Liver (tissue), 8 donors: ENCODE measurements at regions not wholly inside any gene's neighbourhood (a gene's known extent, or its start where the extent isn't known, plus 50 kb on each side); places are given as distances from the start of the nearest gene placed in this dataset.
"Not testable (repeated sequence)": the region's sequence is repeated elsewhere in the genome, so short reads cannot be mapped to it uniquely, and the experiment has no call there.

Source experiments
- DNase-seq: peaks from one replicate; pipeline ENCODE4 v3.0.0-alpha.2; 2017; ENCODE audit warnings: low spot score
- H3K27ac ChIP-seq, 2 donors: one replicate each; pipeline ENCODE4 v1.7.0; 2013; ENCODE audit warnings: inconsistent platforms in 2 of 2, low read length in 2 of 2, control low read depth in 1 of 2, low read depth in 1 of 2, mild to moderate bottlenecking in 1 of 2
- H3K27me3 ChIP-seq, 4 donors: one replicate each; pipeline versions ENCODE4 v1.6.1 to v1.7.0; 2013; ENCODE audit warnings: low read length in 3 of 4, inconsistent platforms in 1 of 4, mild to moderate bottlenecking in 1 of 4, moderate library complexity in 1 of 4; ENCODE audit not compliant: control insufficient read depth in 4 of 4, insufficient read depth in 4 of 4
- H3K36me3 ChIP-seq, 4 donors: one replicate each; pipeline versions ENCODE4 v1.6.1 to v1.7.0; 2013; ENCODE audit warnings: low read length in 3 of 4, mild to moderate bottlenecking in 3 of 4, low read depth in 1 of 4, moderate library complexity in 1 of 4; ENCODE audit not compliant: control insufficient read depth in 4 of 4, insufficient read depth in 3 of 4
- H3K4me1 ChIP-seq, 4 donors: one replicate each; pipeline versions ENCODE4 v1.6.1 to v1.7.0; 2013; ENCODE audit warnings: low read length in 3 of 4, mild to moderate bottlenecking in 3 of 4, moderate library complexity in 1 of 4; ENCODE audit not compliant: control insufficient read depth in 4 of 4, insufficient read depth in 4 of 4
- H3K4me3 ChIP-seq, 3 donors: one replicate each; pipeline versions ENCODE4 v1.6.1 to v1.7.0; 2013; ENCODE audit warnings: low read length in 3 of 3, control low read depth in 1 of 3, low read depth in 1 of 3, mild to moderate bottlenecking in 1 of 3
- H3K9ac ChIP-seq, 2 donors: one replicate each; pipeline ENCODE4 v1.7.0; 2013; ENCODE audit warnings: low read length in 2 of 2, mild to moderate bottlenecking in 2 of 2, moderate library complexity in 2 of 2, control low read depth in 1 of 2, low read depth in 1 of 2
- H3K9me3 ChIP-seq, 4 donors: one replicate each; pipeline versions ENCODE4 v1.6.1 to v1.7.0; 2013; ENCODE audit warnings: low read length in 3 of 4; ENCODE audit not compliant: control insufficient read depth in 4 of 4
- ATF3 ChIP-seq: IDR thresholded peaks from 2 replicates; pipeline ENCODE4 v1.6.1; 2016; ENCODE audit warnings: antibody characterized with exemption
- CTCF ChIP-seq: fragments of 150-350 bp; IDR thresholded peaks from 2 replicates; pipeline ENCODE4 v1.5.1; 2017; ENCODE audit warnings: improper control_type of control experiment, low read depth, low read length; ENCODE audit not compliant: missing input control
- EGR1 ChIP-seq, 2 donors: IDR thresholded peaks; 2 replicates each; pipeline ENCODE4 v1.6.1; 2016 to 2018; ENCODE audit warnings: antibody characterized with exemption in 2 of 2, low read depth in 2 of 2
- FOXA1 ChIP-seq: IDR thresholded peaks from 2 replicates; pipeline ENCODE4 v1.6.1; 2016; ENCODE audit warnings: antibody characterized with exemption
- FOXA2 ChIP-seq: IDR thresholded peaks from 2 replicates; pipeline ENCODE4 v1.6.1; 2016; ENCODE audit warnings: antibody characterized with exemption
- GABPA ChIP-seq, 2 donors: IDR thresholded peaks in 1 of 2; conservative IDR thresholded peaks in 1 of 2; 2 replicates each; pipeline ENCODE4 v1.6.1; 2016; ENCODE audit warnings: antibody characterized with exemption in 2 of 2, mild to moderate bottlenecking in 1 of 2, moderate library complexity in 1 of 2
- HNF4A ChIP-seq, 2 donors: conservative IDR thresholded peaks; 2 replicates each; pipeline ENCODE4 v1.6.1; 2016; ENCODE audit warnings: antibody characterized with exemption in 2 of 2, mild to moderate bottlenecking in 2 of 2
- HNF4G ChIP-seq: IDR thresholded peaks from 2 replicates; pipeline ENCODE4 v1.6.1; 2016; ENCODE audit warnings: antibody characterized with exemption
- JUND ChIP-seq, 2 donors: IDR thresholded peaks; 2 replicates each; pipeline ENCODE4 v1.6.1; 2016; ENCODE audit warnings: antibody characterized with exemption in 2 of 2
- MAX ChIP-seq: IDR thresholded peaks from 2 replicates; pipeline ENCODE4 v1.6.1; 2016; ENCODE audit warnings: antibody characterized with exemption
- NR2F2 ChIP-seq: IDR thresholded peaks from 2 replicates; pipeline ENCODE4 v1.6.1; 2016; ENCODE audit warnings: antibody characterized with exemption
- RAD21 ChIP-seq, 2 donors: IDR thresholded peaks; 2 replicates each; pipeline ENCODE4 v1.6.1; 2016; ENCODE audit warnings: antibody characterized with exemption in 2 of 2, mild to moderate bottlenecking in 2 of 2
- REST ChIP-seq: IDR thresholded peaks from 2 replicates; pipeline ENCODE4 v1.6.1; 2016; ENCODE audit warnings: antibody characterized with exemption, mild to moderate bottlenecking
- RXRA ChIP-seq, 2 donors: IDR thresholded peaks; 2 replicates each; pipeline ENCODE4 v1.6.1; 2017 to 2018; ENCODE audit warnings: antibody characterized with exemption in 2 of 2, mild to moderate bottlenecking in 1 of 2
- SP1 ChIP-seq: IDR thresholded peaks from 2 replicates; pipeline ENCODE4 v1.6.1; 2018; ENCODE audit warnings: antibody characterized with exemption, mild to moderate bottlenecking
- TAF1 ChIP-seq: conservative IDR thresholded peaks from 2 replicates; pipeline ENCODE4 v1.6.1; 2016; ENCODE audit warnings: antibody characterized with exemption, mild to moderate bottlenecking
- YY1 ChIP-seq: IDR thresholded peaks from 2 replicates; pipeline ENCODE4 v1.6.1; 2016; ENCODE audit warnings: antibody characterized with exemption, mild to moderate bottlenecking
- ZBTB33 ChIP-seq: IDR thresholded peaks from 2 replicates; pipeline ENCODE4 v1.6.1; 2016; ENCODE audit warnings: antibody characterized with exemption
- WGBS: extraction: QIAGEN DNeasy Blood & Tissue Kit; methylation state at CpG from one replicate; pipeline ENCODE4 v1.1.7; 2013; 5-methylcytosine and 5-hydroxymethylcytosine counted together
- donor health status: healthy.
- donor health status: healthy.
- donor health status: healthy.
- donor health status: healthy.
- donor health status: healthy.

- no peak for TF ChIP-seq MAX
- TF ChIP-seq ATF3 = no peak
- TF ChIP-seq RAD21 (IDR thresholded peaks at IDR 0.05) = no peak
- TF ChIP-seq HNF4A (conservative IDR thresholded peaks at IDR 0.05) = no peak
- no peak for TF ChIP-seq CTCF
- no peak for TF ChIP-seq REST
- TF ChIP-seq HNF4G = no peak
- no peak for TF ChIP-seq JUND (IDR thresholded peaks at IDR 0.05)
- TF ChIP-seq YY1 = no peak
- TF ChIP-seq NR2F2 = no peak
- no peak for TF ChIP-seq FOXA2
- TF ChIP-seq TAF1 = no peak
- no peak for TF ChIP-seq RXRA (IDR thresholded peaks at IDR 0.05)
- TF ChIP-seq ZBTB33 = no peak
- no peak for TF ChIP-seq SP1
- no peak for TF ChIP-seq FOXA1
- TF ChIP-seq EGR1 (IDR thresholded peaks at IDR 0.05; ENCODE audit: low read depth in 2 of 2) = no peak
- no peak for TF ChIP-seq GABPA (IDR thresholded peaks at IDR 0.05 in 1 of 2, conservative IDR thresholded peaks at IDR 0.05 in 1 of 2)
- Histone ChIP-seq H3K9me3 (peaks cover 0 to 6% (median 0%) of the 10 kb centered on the region in 4 donors), H3K4me1 (peaks cover 0 to 9% (median 0%) of the 10 kb centered on the region in 4 donors), H3K9ac (no peak overlapping the region), H3K4me3 (no peak overlapping the region), H3K36me3 (no peaks in the 10 kb centered on the region), H3K27me3 (no peaks in the 10 kb centered on the region), H3K27ac (no peak overlapping the region)
- DNase-seq = no peak
Measured at GRCh38 chr6:139954463-139955071, 580.1 kb upstream of the CITED2 start.

GRCh38 chr6:139953780-139954179 lies 579.3 kb upstream of the CITED2 start:
- not testable (repeated sequence) for DNase-seq, H3K27ac ChIP-seq, H3K27me3 ChIP-seq, H3K4me1 ChIP-seq, H3K9ac ChIP-seq, H3K9me3 ChIP-seq, H3K36me3 ChIP-seq, H3K4me3 ChIP-seq
- WGBS = 96% methylated on average over 11 of the region's 11 CpGs
